H9 (cell line): ENCODE measurements at regions not wholly inside any gene's neighbourhood (a gene's known extent, or its start where the extent isn't known, plus 50 kb on each side); places are given as distances from the start of the nearest gene placed in this dataset.

Experiments used
- DNase-seq: peaks from one replicate; pipeline ENCODE4 v3.0.0-alpha.2; 2017
- H2AFZ ChIP-seq: one replicate; pipeline ENCODE4 v1.6.1; 2013; ENCODE audit warnings: mild to moderate bottlenecking, low read length, control low read depth, moderate library complexity
- H2AK5ac ChIP-seq: 2 replicates; pipeline ENCODE4 v1.6.1; 2013; ENCODE audit warnings: low read length, control low read depth, mixed read lengths; ENCODE audit not compliant: insufficient read length
- H2BK120ac ChIP-seq: one replicate; pipeline ENCODE4 v1.6.1; 2013; ENCODE audit warnings: low read depth, mild to moderate bottlenecking, low read length, control low read depth, inconsistent platforms; ENCODE audit not compliant: poor library complexity, severe bottlenecking
- H2BK12ac ChIP-seq: 2 replicates; pipeline ENCODE4 v1.6.1; 2013; ENCODE audit warnings: low read length, control low read depth, mixed read lengths, low read depth; ENCODE audit not compliant: insufficient read length
- H2BK15ac ChIP-seq: 2 replicates; pipeline ENCODE4 v1.6.1; 2013; ENCODE audit warnings: low read depth, low read length, control low read depth
- H2BK20ac ChIP-seq: one replicate; pipeline ENCODE4 v1.6.1; 2013; ENCODE audit warnings: low read depth, mild to moderate bottlenecking, low read length, control low read depth, inconsistent platforms; ENCODE audit not compliant: poor library complexity, severe bottlenecking
- H2BK5ac ChIP-seq: 2 replicates; pipeline ENCODE4 v1.6.1; 2013; ENCODE audit warnings: low read length, control low read depth, mixed read lengths; ENCODE audit not compliant: insufficient read length
- H3K14ac ChIP-seq: 2 replicates; pipeline ENCODE4 v1.6.1; 2013; ENCODE audit warnings: low read length, control low read depth; ENCODE audit not compliant: insufficient read depth
- H3K18ac ChIP-seq: 2 replicates; pipeline ENCODE4 v1.6.1; 2013; ENCODE audit warnings: low read depth, mild to moderate bottlenecking, mixed read lengths, low read length, control low read depth; ENCODE audit not compliant: insufficient read length
- H3K23ac ChIP-seq: 2 replicates; pipeline ENCODE4 v1.6.1; 2013; ENCODE audit warnings: low read length, control low read depth, mixed read lengths, low read depth; ENCODE audit not compliant: insufficient read length
- H3K23me2 ChIP-seq: 2 replicates; pipeline ENCODE4 v1.6.1; 2013; ENCODE audit warnings: low read depth, mild to moderate bottlenecking, mixed read lengths, low read length, control low read depth; ENCODE audit not compliant: insufficient read length, poor library complexity, severe bottlenecking
- H3K27ac ChIP-seq: 2 replicates; pipeline ENCODE4 v1.5.1; 2013; ENCODE audit warnings: low read length, control low read depth, mixed read lengths, low read depth; ENCODE audit not compliant: insufficient read length
- H3K27me3 ChIP-seq: 2 replicates; pipeline ENCODE4 v1.6.1; 2013; ENCODE audit warnings: low read length, control low read depth, inconsistent platforms; ENCODE audit not compliant: insufficient read depth
- H3K4ac ChIP-seq: 2 replicates; pipeline ENCODE4 v1.6.1; 2013; ENCODE audit warnings: low read depth, mild to moderate bottlenecking, control low read depth, inconsistent platforms, low read length, moderate library complexity
- H3K4me1 ChIP-seq: 2 replicates; pipeline ENCODE4 v1.6.1; 2013; ENCODE audit warnings: low read length, control low read depth, inconsistent platforms; ENCODE audit not compliant: insufficient read depth
- H3K4me2 ChIP-seq: 2 replicates; pipeline ENCODE4 v1.6.1; 2013; ENCODE audit warnings: low read length, control low read depth, mixed read lengths; ENCODE audit not compliant: insufficient read length, insufficient read depth
- H3K56ac ChIP-seq: 2 replicates; pipeline ENCODE4 v1.6.1; 2013; ENCODE audit warnings: low read depth, mild to moderate bottlenecking, mixed read lengths, low read length, control low read depth; ENCODE audit not compliant: insufficient read length
- H3K79me1 ChIP-seq: 2 replicates; pipeline ENCODE4 v1.6.1; 2013; ENCODE audit warnings: low read depth, mild to moderate bottlenecking, moderate library complexity, low read length, control low read depth, inconsistent platforms; ENCODE audit not compliant: insufficient read depth, poor library complexity, severe bottlenecking
- H3K79me2 ChIP-seq: 2 replicates; pipeline ENCODE4 v1.6.1; 2013; ENCODE audit warnings: low read length, control low read depth, inconsistent platforms; ENCODE audit not compliant: insufficient read depth
- H3K9ac ChIP-seq: 2 replicates; pipeline ENCODE4 v1.6.1; 2013; ENCODE audit warnings: low read length, control low read depth, mixed read lengths; ENCODE audit not compliant: insufficient read length; ENCODE audit errors: extremely low read depth
- H3K9me3 ChIP-seq: one replicate; pipeline ENCODE4 v1.6.1; 2013; ENCODE audit warnings: low read depth, low read length, inconsistent platforms; ENCODE audit not compliant: control insufficient read depth
- H3T11ph ChIP-seq: one replicate; pipeline ENCODE4 v1.6.1; 2013; ENCODE audit warnings: mild to moderate bottlenecking, low read length, control low read depth, inconsistent platforms
- H4K20me1 ChIP-seq: one replicate; pipeline ENCODE4 v1.6.1; 2013; ENCODE audit not compliant: control insufficient read depth, insufficient read length, insufficient read depth
- H4K5ac ChIP-seq: 2 replicates; pipeline ENCODE4 v1.6.1; 2013; ENCODE audit warnings: low read depth, mild to moderate bottlenecking, mixed read lengths, low read length, control low read depth; ENCODE audit not compliant: insufficient read length
- H4K8ac ChIP-seq: replicated peaks from 2 replicates; pipeline ENCODE4 v1.6.1; 2013; ENCODE audit warnings: low read length, control low read depth, mixed read lengths, low read depth; ENCODE audit not compliant: insufficient read length
- H4K91ac ChIP-seq: 2 replicates; pipeline ENCODE4 v1.6.1; 2013; ENCODE audit warnings: low read depth, mild to moderate bottlenecking, moderate library complexity, mixed read lengths, low read length, control low read depth; ENCODE audit not compliant: insufficient read length
- H3K27ac Mint-ChIP-seq, 3 experiments: 2 replicates in 2 of 3; 3 replicates in 1 of 3; pipeline ENCODE4 v1.8.0; 2020 to 2021; ENCODE audit warnings: mixed read lengths in 3 of 3, mild to moderate bottlenecking in 1 of 3, moderate library complexity in 1 of 3
- H3K27me3 Mint-ChIP-seq: 2 replicates; pipeline ENCODE4 v1.8.0; 2021; ENCODE audit warnings: low read depth, mild to moderate bottlenecking, moderate library complexity, mixed read lengths
- H3K36me3 Mint-ChIP-seq, 3 experiments: 2 replicates in 2 of 3; 3 replicates in 1 of 3; pipeline ENCODE4 v1.8.0; 2020 to 2021; ENCODE audit warnings: low read depth in 3 of 3, mixed read lengths in 3 of 3; ENCODE audit not compliant: insufficient read depth in 1 of 3
- H3K4me1 Mint-ChIP-seq, 2 experiments: 2 replicates each; pipeline ENCODE4 v1.8.0; 2020; ENCODE audit warnings: mixed read lengths in 2 of 2
- H3K4me3 Mint-ChIP-seq, 2 experiments: 2 replicates in 1 of 2; 3 replicates in 1 of 2; pipeline ENCODE4 v1.8.0; 2020 to 2021; ENCODE audit warnings: mild to moderate bottlenecking in 2 of 2, mixed read lengths in 2 of 2, moderate library complexity in 1 of 2
- H3K9me3 Mint-ChIP-seq, 2 experiments: 2 replicates in 1 of 2; 3 replicates in 1 of 2; pipeline ENCODE4 v1.8.0; 2020; ENCODE audit warnings: mild to moderate bottlenecking in 2 of 2, mixed read lengths in 2 of 2, moderate library complexity in 1 of 2
- CTCF ChIP-seq: fragments of 200-600 bp; sonication (generic); conservative IDR thresholded peaks from 3 replicates; pipeline ENCODE4 v1.8.0; 2021; ENCODE audit warnings: antibody characterized with exemption, mild to moderate bottlenecking
- WGBS: extraction: QIAGEN DNeasy Blood & Tissue Kit; methylation state at CpG from one replicate; pipeline ENCODE4 v1.1.7; 2013; ENCODE audit warnings: missing lambda C conversion rate, low lambda C conversion rate, mixed read lengths; ENCODE audit not compliant: insufficient read length; ENCODE audit errors: extremely low coverage; 5-methylcytosine and 5-hydroxymethylcytosine counted together

GRCh38 chr5:112534611-112535255 is 115.7 kb upstream of the EPB41L4A start:
- Histone ChIP-seq H2AFZ (no peak overlapping the region), H2BK20ac (no peak overlapping the region), H3K27ac (no peak overlapping the region), H2BK120ac (no peak overlapping the region), H3K4ac (no peak overlapping the region), H2BK12ac (no peak overlapping the region), H3K23ac (no peak overlapping the region), H3K79me2 (no peaks in the 10 kb centered on the region), H3K9ac (no peak overlapping the region), H3K4me1 (peaks cover 8% of the 10 kb centered on the region), H3K56ac (no peak overlapping the region), H2AK5ac (no peak overlapping the region), H3K27me3 (no peaks in the 10 kb centered on the region), H4K5ac (no peak overlapping the region), H3K9me3 (no peaks in the 10 kb centered on the region), H4K91ac (no peak overlapping the region), H3K18ac (no peak overlapping the region), H3K14ac (no peak overlapping the region), H3K4me2 (no peak overlapping the region), H2BK5ac (no peak overlapping the region), H4K8ac (no peak overlapping the region), H3K79me1 (no peaks in the 10 kb centered on the region), H3T11ph (no peak overlapping the region), H3K23me2 (no peaks in the 10 kb centered on the region), H4K20me1 (no peaks in the 10 kb centered on the region), H2BK15ac (no peak overlapping the region)
- H3K27ac Mint-ChIP-seq, result peak overlapping the region in 1 of 3 experiments; percentile 41; a peak in 1 of 7 replicates
- no peak for DNase-seq
- no peak for TF ChIP-seq CTCF
- H3K9me3 Mint-ChIP-seq, result peaks cover 3 to 6% of the 10 kb centered on the region in 2 experiments; a peak in 4 of 5 replicates
- no CpG with 5 or more reads among the region's 4 CpGs for WGBS
- H3K4me1 Mint-ChIP-seq, result peaks cover 24 to 34% of the 10 kb centered on the region in 2 experiments
- no peaks in the 10 kb centered on the region for H3K27me3 Mint-ChIP-seq
- 0 out of 7 replicates have a peak, but pooled peaks cover 0 to 5% (median 0%) of the 10 kb centered on the region in 3 experiments for H3K36me3 Mint-ChIP-seq
- no peak overlapping the region for H3K4me3 Mint-ChIP-seq
